ENCODE measurements at regions not wholly inside any gene's neighbourhood (a gene's known extent, or its start where the extent isn't known, plus 50 kb on each side); places are given as distances from the start of the nearest gene placed in this dataset.
"Not testable (repeated sequence)": the region's sequence is repeated elsewhere in the genome, so short reads cannot be mapped to it uniquely, and the experiment has no call there.

DNA sequence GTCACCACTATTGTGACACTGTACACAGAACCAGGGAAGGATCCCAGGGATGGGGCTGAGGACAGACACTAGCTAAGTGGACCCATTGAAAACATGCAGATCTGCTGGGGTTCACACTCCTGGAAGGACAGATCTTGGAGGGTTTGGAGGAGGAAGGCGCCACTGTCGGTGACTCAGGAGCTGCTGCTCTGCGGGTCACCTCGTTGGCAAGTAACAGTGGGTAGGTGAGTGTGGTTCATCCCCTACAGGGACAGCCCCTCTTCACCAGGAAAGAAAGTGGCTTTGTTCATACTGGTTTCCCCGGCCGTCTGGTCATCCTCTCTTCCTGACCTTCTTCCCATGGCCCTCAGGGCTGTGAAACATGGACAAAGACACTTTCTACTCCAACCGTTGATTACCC, 139.5 kb downstream of the POTEB start:
- TF ChIP-seq, protein P1, sequence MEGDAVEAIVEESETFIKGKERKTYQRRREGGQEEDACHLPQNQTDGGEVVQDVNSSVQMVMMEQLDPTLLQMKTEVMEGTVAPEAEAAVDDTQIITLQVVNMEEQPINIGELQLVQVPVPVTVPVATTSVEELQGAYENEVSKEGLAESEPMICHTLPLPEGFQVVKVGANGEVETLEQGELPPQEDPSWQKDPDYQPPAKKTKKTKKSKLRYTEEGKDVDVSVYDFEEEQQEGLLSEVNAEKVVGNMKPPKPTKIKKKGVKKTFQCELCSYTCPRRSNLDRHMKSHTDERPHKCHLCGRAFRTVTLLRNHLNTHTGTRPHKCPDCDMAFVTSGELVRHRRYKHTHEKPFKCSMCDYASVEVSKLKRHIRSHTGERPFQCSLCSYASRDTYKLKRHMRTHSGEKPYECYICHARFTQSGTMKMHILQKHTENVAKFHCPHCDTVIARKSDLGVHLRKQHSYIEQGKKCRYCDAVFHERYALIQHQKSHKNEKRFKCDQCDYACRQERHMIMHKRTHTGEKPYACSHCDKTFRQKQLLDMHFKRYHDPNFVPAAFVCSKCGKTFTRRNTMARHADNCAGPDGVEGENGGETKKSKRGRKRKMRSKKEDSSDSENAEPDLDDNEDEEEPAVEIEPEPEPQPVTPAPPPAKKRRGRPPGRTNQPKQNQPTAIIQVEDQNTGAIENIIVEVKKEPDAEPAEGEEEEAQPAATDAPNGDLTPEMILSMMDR (IDR thresholded peaks at IDR 0.05; ENCODE audit: borderline replicate concordance, extremely low read depth, low read length, poor library complexity, severe bottlenecking): not testable (repeated sequence)
- not testable (repeated sequence) for TF ChIP-seq EZH2 (IDR thresholded peaks at IDR 0.05; ENCODE audit: borderline replicate concordance, low read depth, low read length, severe bottlenecking)

Data from DND-41 (cell line).